DMS53 (cell line): ENCODE measurements at regions not wholly inside any gene's neighbourhood (a gene's known extent, or its start where the extent isn't known, plus 50 kb on each side); places are given as distances from the start of the nearest gene placed in this dataset.
"Not testable (repeated sequence)": the region's sequence is repeated elsewhere in the genome, so short reads cannot be mapped to it uniquely, and the experiment has no call there.

Experiments
- DNase-seq: peaks from one replicate; lab custom pipeline; 2025; lab: John Stamatoyannopoulos, UW

- peak; percentile 2 for DNase-seq
Measured at GRCh38 chr6:99802396-99803031, 191.5 kb downstream of the MCHR2 start.

- DNase-seq: no peak
Measured at GRCh38 chr6:99808992-99809391, 185.0 kb downstream of the MCHR2 start.

- no peak for DNase-seq
Measured at GRCh38 chr6:99810295-99810694, 183.7 kb downstream of the MCHR2 start.

GRCh38 chr6:99810942-99811620 is 182.9 kb downstream of the MCHR2 start:
- DNase-seq: no peak

- no peak for DNase-seq
Measured at GRCh38 chr6:99811636-99812035, 182.4 kb downstream of the MCHR2 start.

GRCh38 chr6:99813565-99813964 is 180.5 kb downstream of the MCHR2 start:
- no peak for DNase-seq

GRCh38 chr6:99814230-99814928 is 179.6 kb downstream of the MCHR2 start:
- DNase-seq: no peak

GRCh38 chr6:99816795-99817194 is 177.2 kb downstream of the MCHR2 start:
- DNase-seq: no peak

GRCh38 chr6:99818161-99818560 is 175.9 kb downstream of the MCHR2 start:
- no peak for DNase-seq

GRCh38 chr6:99819853-99820252 is 174.2 kb downstream of the MCHR2 start:
- DNase-seq: no peak

GRCh38 chr6:99821164-99821563 is 172.9 kb downstream of the MCHR2 start:
- peak; percentile 47 for DNase-seq

- peak; percentile 76 for DNase-seq
Measured at GRCh38 chr6:99822741-99823512, 171.1 kb downstream of the MCHR2 start.

- not testable (repeated sequence) for DNase-seq
Measured at GRCh38 chr6:99823513-99824235, 170.3 kb downstream of the MCHR2 start.

- no peak for DNase-seq
Measured at GRCh38 chr6:99833034-99833433, 161.0 kb downstream of the MCHR2 start.

GRCh38 chr6:99836471-99836870 is 157.6 kb downstream of the MCHR2 start:
- no peak for DNase-seq

- DNase-seq: peak; percentile 17
Measured at GRCh38 chr6:99838607-99839006, 155.4 kb downstream of the MCHR2 start.

GRCh38 chr6:99841297-99841696 is 152.7 kb downstream of the MCHR2 start:
- DNase-seq: no peak

GRCh38 chr6:99846006-99846405 is 148.0 kb downstream of the MCHR2 start:
- DNase-seq: no peak

- no peak for DNase-seq
Measured at GRCh38 chr6:99850841-99851240, 143.2 kb downstream of the MCHR2 start.

- DNase-seq: no peak
Measured at GRCh38 chr6:99852031-99852430, 142.0 kb downstream of the MCHR2 start.

- DNase-seq: peak; percentile 46
Measured at GRCh38 chr6:99867026-99867425, 127.0 kb downstream of the MCHR2 start.
